ENCODE measurements at regions not wholly inside any gene's neighbourhood (a gene's known extent, or its start where the extent isn't known, plus 50 kb on each side); places are given as distances from the start of the nearest gene placed in this dataset.
"Not testable (repeated sequence)": the region's sequence is repeated elsewhere in the genome, so short reads cannot be mapped to it uniquely, and the experiment has no call there.

GRCh38 chr10:61018146-61018545, 74.2 kb upstream of the RHOBTB1 start:
- TF ChIP-seq CTCF (IDR thresholded peaks at IDR 0.05; ENCODE audit: low read depth, low read length), result no peak
- no peak for DNase-seq (ENCODE audit: extremely low read depth, low read depth)

- no peak for TF ChIP-seq CTCF (IDR thresholded peaks at IDR 0.05; ENCODE audit: low read depth, low read length)
- DNase-seq (ENCODE audit: extremely low read depth, low read depth), result no peak
Measured at GRCh38 chr10:61016630-61017029, 72.6 kb upstream of the RHOBTB1 start.

- DNase-seq (ENCODE audit: extremely low read depth, low read depth), result no peak
- TF ChIP-seq CTCF (IDR thresholded peaks at IDR 0.05; ENCODE audit: low read depth, low read length), result no peak
Measured at GRCh38 chr10:61016007-61016406, 72.0 kb upstream of the RHOBTB1 start.

GRCh38 chr10:61010863-61011262, 66.9 kb upstream of the RHOBTB1 start:
- no peak for DNase-seq (ENCODE audit: extremely low read depth, low read depth)
- no peak for TF ChIP-seq CTCF (IDR thresholded peaks at IDR 0.05; ENCODE audit: low read depth, low read length)

- not testable (repeated sequence) for DNase-seq (ENCODE audit: extremely low read depth, low read depth)
Measured at GRCh38 chr10:61003069-61003468, 59.1 kb upstream of the RHOBTB1 start.

GRCh38 chr10:61001731-61002122, 57.7 kb upstream of the RHOBTB1 start:
- no peak for DNase-seq (ENCODE audit: extremely low read depth, low read depth)
- no peak for TF ChIP-seq CTCF (IDR thresholded peaks at IDR 0.05; ENCODE audit: low read depth, low read length)

- DNase-seq (ENCODE audit: extremely low read depth, low read depth), result no peak
- no peak for TF ChIP-seq CTCF (IDR thresholded peaks at IDR 0.05; ENCODE audit: low read depth, low read length)
Measured at GRCh38 chr10:61000769-61001730, 57.1 kb upstream of the RHOBTB1 start.

GRCh38 chr10:60998932-60999331, 54.9 kb upstream of the RHOBTB1 start:
- no peak for DNase-seq (ENCODE audit: extremely low read depth, low read depth)
- no peak for TF ChIP-seq CTCF (IDR thresholded peaks at IDR 0.05; ENCODE audit: low read depth, low read length)
